Suppressor macrophage treated with lipopolysaccharide for 4 hours (primary cell): ENCODE measurements at regions not wholly inside any gene's neighbourhood (a gene's known extent, or its start where the extent isn't known, plus 50 kb on each side); places are given as distances from the start of the nearest gene placed in this dataset.

Experiments used
- DNase-seq: peaks from one replicate; pipeline ENCODE4 v3.0.0-alpha.2; 2020

- no peak for DNase-seq
Observed at GRCh38 chr20:57838670-57839151, 128.9 kb upstream of the PMEPA1 start.

GRCh38 chr20:57837208-57838035 lies 127.6 kb upstream of the PMEPA1 start:
- no peak for DNase-seq

- no peak for DNase-seq
Observed at GRCh38 chr20:57835588-57836455, 126.0 kb upstream of the PMEPA1 start.

- no peak for DNase-seq
Observed at GRCh38 chr20:57835074-57835452, 125.2 kb upstream of the PMEPA1 start.

GRCh38 chr20:57834306-57835073 lies 124.7 kb upstream of the PMEPA1 start:
- DNase-seq: no peak

GRCh38 chr20:57831993-57832585 lies 122.3 kb upstream of the PMEPA1 start:
- DNase-seq: no peak

GRCh38 chr20:57831326-57831992 lies 121.6 kb upstream of the PMEPA1 start:
- DNase-seq: no peak

- no peak for DNase-seq
Observed at GRCh38 chr20:57830515-57830895, 120.7 kb upstream of the PMEPA1 start.

GRCh38 chr20:57829805-57830514 lies 120.1 kb upstream of the PMEPA1 start:
- DNase-seq: no peak

- DNase-seq: no peak
Observed at GRCh38 chr20:57829336-57829735, 119.5 kb upstream of the PMEPA1 start.

GRCh38 chr20:57828696-57829095 lies 118.9 kb upstream of the PMEPA1 start:
- DNase-seq: no peak

- no peak for DNase-seq
Observed at GRCh38 chr20:57826666-57827287, 117.0 kb upstream of the PMEPA1 start.

- no peak for DNase-seq
Observed at GRCh38 chr20:57824909-57825308, 115.1 kb upstream of the PMEPA1 start.

- no peak for DNase-seq
Observed at GRCh38 chr20:57821935-57822334, 112.1 kb upstream of the PMEPA1 start.

- no peak for DNase-seq
Observed at GRCh38 chr20:57819691-57820380, 110.0 kb upstream of the PMEPA1 start.

- DNase-seq: no peak
Observed at GRCh38 chr20:57819291-57819690, 109.5 kb upstream of the PMEPA1 start.

GRCh38 chr20:57818418-57819181 lies 108.8 kb upstream of the PMEPA1 start:
- no peak for DNase-seq

- DNase-seq: no peak
Observed at GRCh38 chr20:57815405-57815804, 105.6 kb upstream of the PMEPA1 start.

GRCh38 chr20:57814529-57814928 lies 104.7 kb upstream of the PMEPA1 start:
- DNase-seq: no peak
